Right lobe of liver (tissue), 6 donors: ENCODE measurements at regions not wholly inside any gene's neighbourhood (a gene's known extent, or its start where the extent isn't known, plus 50 kb on each side); places are given as distances from the start of the nearest gene placed in this dataset.
A peak's percentile ranks its signal among the peaks of the same experiment; 100 is the strongest.

ENCODE experiments used
- ATAC-seq, 4 donors: fragments of 200-7000 bp; cut with Tn5 transposase; one replicate each; pipeline ENCODE4 v1.9.1; 2020; ENCODE audit warnings: mild to moderate bottlenecking in 4 of 4, moderate library complexity in 4 of 4
- DNase-seq, 3 donors: peaks; one replicate each; pipeline ENCODE4 v3.0.0-alpha.2; 2020
- H3K27ac ChIP-seq, 3 donors: fragments of 200-600 bp; one replicate each; pipeline ENCODE4 v1.8.0; 2022
- H3K27me3 ChIP-seq, 2 donors: fragments of 200-600 bp; one replicate each; pipeline ENCODE4 v1.8.0; 2022
- H3K36me3 ChIP-seq, 4 donors: fragments of 200-600 bp; sonication (generic) in 1 of 4; one replicate each; pipeline versions ENCODE4 v1.5.1 to v1.8.0; 2017 to 2022; ENCODE audit warnings: control low read depth in 1 of 4
- H3K4me1 ChIP-seq, 4 donors: fragments of 200-600 bp; sonication (generic) in 1 of 4; one replicate each; pipeline versions ENCODE4 v1.5.1 to v1.8.0; 2017 to 2022; ENCODE audit warnings: control low read depth in 1 of 4
- H3K4me3 ChIP-seq, 3 donors: fragments of 200-600 bp; one replicate each; pipeline ENCODE4 v1.8.0; 2022
- H3K9me3 ChIP-seq, 4 donors: fragments of 200-600 bp; sonication (generic) in 1 of 4; one replicate each; pipeline versions ENCODE4 v1.5.1 to v1.8.0; 2017 to 2022; ENCODE audit warnings: control low read depth in 1 of 4
- POLR2A ChIP-seq: fragments of 450-650 bp; IDR thresholded peaks from one replicate; pipeline ENCODE4 v1.6.1; 2017; ENCODE audit warnings: antibody characterized with exemption, mild to moderate bottlenecking
- WGBS: methylation state at CpG from one replicate; pipeline ENCODE4 v1.1.6; 2018; ENCODE audit warnings: low coverage, low lambda C conversion rate; ENCODE audit not compliant: insufficient coverage; ENCODE audit errors: missing lambda C conversion rate; 5-methylcytosine and 5-hydroxymethylcytosine counted together
- intact Hi-C, 2 donors: fragments of 100-400 bp; cut with DNase I; formaldehyde crosslinking; loops; one replicate each; pipeline versions ENCODE4 v1.11.2 to v1.14.1; 2022
- TF ChIP-seq, protein P1 (sequence below), 4 donors: fragments of 200-600 bp in 3 of 4; fragments of 450-650 bp in 1 of 4; IDR thresholded peaks; one replicate each; pipeline versions ENCODE4 v1.5.1 to v1.8.0; 2016 to 2022; ENCODE audit warnings: antibody characterized with exemption in 4 of 4, mild to moderate bottlenecking in 2 of 4
- donor health status: DM: no; HTN: yes; CAD: no.
- donor health status: DM: no; HTN: no; CAD: no.
- donor health status: DM: no; HTN: no; CAD: no.
- donor health status: DM: no; HTN: yes; CAD: no.
- donor health status: DM: no; HTN: yes; CAD: no.

DNA sequence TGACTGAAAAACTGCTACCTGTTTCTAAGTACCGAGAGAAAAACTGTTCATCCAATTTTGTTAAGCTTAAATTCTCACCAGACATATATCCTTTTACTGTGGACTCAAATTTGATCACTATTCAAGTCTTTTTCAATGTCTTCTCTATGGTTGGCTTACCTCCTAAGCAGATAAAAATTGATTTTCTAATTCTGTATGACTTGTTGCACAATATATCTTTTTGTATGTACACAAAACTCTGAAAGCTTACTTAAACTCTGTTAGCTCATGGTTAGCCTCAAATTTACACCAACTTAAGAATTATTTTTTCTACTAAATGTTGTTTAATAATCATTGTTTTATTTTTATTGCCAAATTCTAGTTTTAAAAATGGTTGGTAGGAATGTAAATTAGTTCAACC, 715.4 kb downstream of the LTN1 start:
- H3K27ac ChIP-seq, result no peak overlapping the region
- no peaks in the 10 kb centered on the region for H3K27me3 ChIP-seq
- intact Hi-C loops, result no loop called here
- no peaks in the 10 kb centered on the region for H3K36me3 ChIP-seq
- DNase-seq (no peak), ATAC-seq (no peak)
- TF ChIP-seq, protein P1, sequence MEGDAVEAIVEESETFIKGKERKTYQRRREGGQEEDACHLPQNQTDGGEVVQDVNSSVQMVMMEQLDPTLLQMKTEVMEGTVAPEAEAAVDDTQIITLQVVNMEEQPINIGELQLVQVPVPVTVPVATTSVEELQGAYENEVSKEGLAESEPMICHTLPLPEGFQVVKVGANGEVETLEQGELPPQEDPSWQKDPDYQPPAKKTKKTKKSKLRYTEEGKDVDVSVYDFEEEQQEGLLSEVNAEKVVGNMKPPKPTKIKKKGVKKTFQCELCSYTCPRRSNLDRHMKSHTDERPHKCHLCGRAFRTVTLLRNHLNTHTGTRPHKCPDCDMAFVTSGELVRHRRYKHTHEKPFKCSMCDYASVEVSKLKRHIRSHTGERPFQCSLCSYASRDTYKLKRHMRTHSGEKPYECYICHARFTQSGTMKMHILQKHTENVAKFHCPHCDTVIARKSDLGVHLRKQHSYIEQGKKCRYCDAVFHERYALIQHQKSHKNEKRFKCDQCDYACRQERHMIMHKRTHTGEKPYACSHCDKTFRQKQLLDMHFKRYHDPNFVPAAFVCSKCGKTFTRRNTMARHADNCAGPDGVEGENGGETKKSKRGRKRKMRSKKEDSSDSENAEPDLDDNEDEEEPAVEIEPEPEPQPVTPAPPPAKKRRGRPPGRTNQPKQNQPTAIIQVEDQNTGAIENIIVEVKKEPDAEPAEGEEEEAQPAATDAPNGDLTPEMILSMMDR (IDR thresholded peaks at IDR 0.05), result no peak
- no peak for TF ChIP-seq POLR2A
- H3K4me1 ChIP-seq, result no peaks in the 10 kb centered on the region
- H3K4me3 ChIP-seq, result no peak overlapping the region
- 92% methylated on average over 1 of the region's 1 CpG for WGBS
- no peaks in the 10 kb centered on the region for H3K9me3 ChIP-seq

DNA sequence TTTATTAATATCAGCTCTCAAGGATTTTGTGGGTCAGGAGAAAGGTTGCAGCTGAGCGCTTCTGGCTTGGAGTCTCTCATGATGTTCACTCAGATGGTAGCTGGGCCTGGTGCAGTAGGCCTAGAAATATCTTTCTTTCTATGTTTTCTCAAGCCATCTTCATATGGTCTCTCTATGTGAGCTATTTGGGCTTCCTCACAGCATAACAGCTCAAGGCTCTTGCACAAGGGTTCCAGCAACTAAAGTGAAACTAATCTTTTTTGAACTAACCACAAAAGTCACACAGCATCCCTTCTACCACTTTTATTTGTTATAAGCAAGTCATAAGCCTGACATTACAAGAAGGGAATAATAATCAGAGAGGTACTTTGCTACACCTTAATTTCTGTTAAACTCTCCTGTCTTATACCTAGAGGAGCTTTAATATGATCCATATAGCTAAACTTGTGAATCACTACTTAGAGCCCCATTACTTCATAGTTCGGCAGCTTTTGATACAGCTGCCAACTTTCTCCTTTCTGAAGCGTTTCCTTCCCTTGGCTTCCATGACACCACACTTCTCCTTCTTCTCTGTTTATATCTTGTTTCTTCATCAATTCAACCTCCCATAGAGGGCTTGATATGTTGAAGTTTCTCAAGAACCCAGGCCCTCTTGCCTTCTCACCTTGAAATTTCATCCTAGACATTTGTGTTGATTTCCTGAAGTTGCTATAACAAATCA, 720.2 kb downstream of the LTN1 start:
- Histone ChIP-seq H3K36me3 (no peaks in the 10 kb centered on the region), H3K9me3 (no peaks in the 10 kb centered on the region), H3K27ac (no peak overlapping the region), H3K4me3 (no peak overlapping the region), H3K4me1 (no peaks in the 10 kb centered on the region), H3K27me3 (no peaks in the 10 kb centered on the region)
- TF ChIP-seq, protein P1 (IDR thresholded peaks at IDR 0.05), result no peak
- no peak for TF ChIP-seq POLR2A
- no peak for ATAC-seq
- WGBS, result 70% methylated on average over 3 of the region's 3 CpGs
- no peak for DNase-seq
- intact Hi-C loops, result no loop called here

DNA sequence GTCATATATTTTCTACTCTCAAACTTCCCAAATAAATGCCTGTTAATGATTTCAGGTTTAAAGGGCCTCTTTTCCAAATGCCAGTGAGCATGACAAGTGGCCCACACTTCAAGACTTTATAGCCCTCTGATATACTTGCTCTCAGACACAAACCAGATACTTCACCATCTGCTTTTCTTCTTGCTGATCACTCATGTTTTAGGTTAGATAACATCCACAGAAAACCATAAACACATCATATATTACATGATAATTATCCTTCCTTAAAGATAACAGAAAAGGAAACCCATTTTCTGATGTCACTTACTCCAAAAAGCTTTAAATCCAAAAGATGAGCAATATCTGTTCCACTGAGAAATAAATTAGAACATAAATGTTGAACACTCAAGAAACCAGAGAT, 723.5 kb downstream of the LTN1 start:
- no peaks in the 10 kb centered on the region for H3K4me1 ChIP-seq
- no peak for TF ChIP-seq POLR2A
- TF ChIP-seq, protein P1 (IDR thresholded peaks at IDR 0.05), result no peak
- ATAC-seq (no peak), DNase-seq (no peak)
- no peaks in the 10 kb centered on the region for H3K36me3 ChIP-seq
- H3K9me3 ChIP-seq, result no peaks in the 10 kb centered on the region
- no peak overlapping the region for H3K27ac ChIP-seq
- intact Hi-C loops, result no loop called here
- no peak overlapping the region for H3K4me3 ChIP-seq
- no peaks in the 10 kb centered on the region for H3K27me3 ChIP-seq

DNA sequence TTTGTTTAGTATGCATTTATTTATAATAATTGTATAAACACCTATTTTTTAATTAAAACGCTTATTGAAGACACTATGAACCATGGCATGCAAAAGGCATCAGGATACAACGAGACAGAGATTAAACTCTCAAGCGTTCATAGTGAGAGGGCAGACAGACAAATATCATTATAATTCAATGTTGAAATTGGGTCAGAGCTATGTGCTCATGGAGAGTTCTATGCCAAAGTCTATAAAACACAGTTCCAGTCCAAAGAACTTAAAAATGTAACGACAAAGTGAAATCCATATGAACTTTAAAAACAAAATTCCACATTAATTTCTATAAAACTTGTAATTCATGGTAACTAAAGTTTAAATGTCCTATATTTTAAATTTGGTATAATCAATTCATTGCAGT, 724.0 kb downstream of the LTN1 start:
- Histone ChIP-seq H3K27me3 (no peaks in the 10 kb centered on the region), H3K27ac (no peak overlapping the region), H3K4me1 (no peaks in the 10 kb centered on the region), H3K36me3 (no peaks in the 10 kb centered on the region), H3K9me3 (no peaks in the 10 kb centered on the region), H3K4me3 (no peak overlapping the region)
- DNase-seq, result no peak
- 20% methylated on average over 4 of the region's 4 CpGs for WGBS
- intact Hi-C loops, result no loop called here
- ATAC-seq, result peak; percentile 72 to 82 (median 76)
- TF ChIP-seq POLR2A, result no peak
- TF ChIP-seq, protein P1 (IDR thresholded peaks at IDR 0.05), result no peak

DNA sequence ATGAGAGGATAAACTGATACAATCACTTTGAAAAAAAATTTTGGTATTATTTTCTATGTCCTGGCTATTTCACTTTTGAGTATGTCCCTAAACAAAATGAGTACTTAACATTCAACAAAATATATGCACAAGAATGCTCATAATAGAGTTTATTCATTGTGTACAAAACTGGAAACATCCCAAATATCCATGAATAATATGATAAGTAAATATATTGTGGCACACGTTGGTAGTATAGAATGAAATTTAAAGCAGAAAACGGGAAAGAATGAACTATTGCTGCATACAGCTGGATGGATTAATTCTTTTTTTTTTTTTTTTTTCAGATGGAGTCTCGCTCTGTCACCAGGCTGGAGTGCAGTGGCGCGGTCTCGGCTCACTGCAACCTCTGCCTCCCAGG, 725.2 kb downstream of the LTN1 start:
- TF ChIP-seq POLR2A, result no peak
- TF ChIP-seq, protein P1 (IDR thresholded peaks at IDR 0.05), result no peak
- Histone ChIP-seq H3K27me3 (no peaks in the 10 kb centered on the region), H3K4me3 (no peak overlapping the region), H3K36me3 (no peaks in the 10 kb centered on the region), H3K27ac (no peak overlapping the region), H3K9me3 (no peaks in the 10 kb centered on the region), H3K4me1 (no peaks in the 10 kb centered on the region)
- WGBS, result 92% methylated on average over 6 of the region's 6 CpGs
- DNase-seq (no peak), ATAC-seq (no peak)
- intact Hi-C loops, result no loop called here
